H9 (cell line): ENCODE measurements at regions not wholly inside any gene's neighbourhood (a gene's known extent, or its start where the extent isn't known, plus 50 kb on each side); places are given as distances from the start of the nearest gene placed in this dataset.
A peak's percentile ranks its signal among the peaks of the same experiment; 100 is the strongest.

Experiments used
- DNase-seq: peaks from one replicate; pipeline ENCODE4 v3.0.0-alpha.2; 2017
- H2AFZ ChIP-seq: one replicate; pipeline ENCODE4 v1.6.1; 2013; ENCODE audit warnings: mild to moderate bottlenecking, low read length, control low read depth, moderate library complexity
- H2AK5ac ChIP-seq: 2 replicates; pipeline ENCODE4 v1.6.1; 2013; ENCODE audit warnings: low read length, control low read depth, mixed read lengths; ENCODE audit not compliant: insufficient read length
- H2BK120ac ChIP-seq: one replicate; pipeline ENCODE4 v1.6.1; 2013; ENCODE audit warnings: low read depth, mild to moderate bottlenecking, low read length, control low read depth, inconsistent platforms; ENCODE audit not compliant: poor library complexity, severe bottlenecking
- H2BK12ac ChIP-seq: 2 replicates; pipeline ENCODE4 v1.6.1; 2013; ENCODE audit warnings: low read length, control low read depth, mixed read lengths, low read depth; ENCODE audit not compliant: insufficient read length
- H2BK15ac ChIP-seq: 2 replicates; pipeline ENCODE4 v1.6.1; 2013; ENCODE audit warnings: low read depth, low read length, control low read depth
- H2BK20ac ChIP-seq: one replicate; pipeline ENCODE4 v1.6.1; 2013; ENCODE audit warnings: low read depth, mild to moderate bottlenecking, low read length, control low read depth, inconsistent platforms; ENCODE audit not compliant: poor library complexity, severe bottlenecking
- H2BK5ac ChIP-seq: 2 replicates; pipeline ENCODE4 v1.6.1; 2013; ENCODE audit warnings: low read length, control low read depth, mixed read lengths; ENCODE audit not compliant: insufficient read length
- H3K14ac ChIP-seq: 2 replicates; pipeline ENCODE4 v1.6.1; 2013; ENCODE audit warnings: low read length, control low read depth; ENCODE audit not compliant: insufficient read depth
- H3K18ac ChIP-seq: 2 replicates; pipeline ENCODE4 v1.6.1; 2013; ENCODE audit warnings: low read depth, mild to moderate bottlenecking, mixed read lengths, low read length, control low read depth; ENCODE audit not compliant: insufficient read length
- H3K23ac ChIP-seq: 2 replicates; pipeline ENCODE4 v1.6.1; 2013; ENCODE audit warnings: low read length, control low read depth, mixed read lengths, low read depth; ENCODE audit not compliant: insufficient read length
- H3K23me2 ChIP-seq: 2 replicates; pipeline ENCODE4 v1.6.1; 2013; ENCODE audit warnings: low read depth, mild to moderate bottlenecking, mixed read lengths, low read length, control low read depth; ENCODE audit not compliant: insufficient read length, poor library complexity, severe bottlenecking
- H3K27ac ChIP-seq: 2 replicates; pipeline ENCODE4 v1.5.1; 2013; ENCODE audit warnings: low read length, control low read depth, mixed read lengths, low read depth; ENCODE audit not compliant: insufficient read length
- H3K27me3 ChIP-seq: 2 replicates; pipeline ENCODE4 v1.6.1; 2013; ENCODE audit warnings: low read length, control low read depth, inconsistent platforms; ENCODE audit not compliant: insufficient read depth
- H3K4ac ChIP-seq: 2 replicates; pipeline ENCODE4 v1.6.1; 2013; ENCODE audit warnings: low read depth, mild to moderate bottlenecking, control low read depth, inconsistent platforms, low read length, moderate library complexity
- H3K4me1 ChIP-seq: 2 replicates; pipeline ENCODE4 v1.6.1; 2013; ENCODE audit warnings: low read length, control low read depth, inconsistent platforms; ENCODE audit not compliant: insufficient read depth
- H3K4me2 ChIP-seq: 2 replicates; pipeline ENCODE4 v1.6.1; 2013; ENCODE audit warnings: low read length, control low read depth, mixed read lengths; ENCODE audit not compliant: insufficient read length, insufficient read depth
- H3K56ac ChIP-seq: 2 replicates; pipeline ENCODE4 v1.6.1; 2013; ENCODE audit warnings: low read depth, mild to moderate bottlenecking, mixed read lengths, low read length, control low read depth; ENCODE audit not compliant: insufficient read length
- H3K79me1 ChIP-seq: 2 replicates; pipeline ENCODE4 v1.6.1; 2013; ENCODE audit warnings: low read depth, mild to moderate bottlenecking, moderate library complexity, low read length, control low read depth, inconsistent platforms; ENCODE audit not compliant: insufficient read depth, poor library complexity, severe bottlenecking
- H3K79me2 ChIP-seq: 2 replicates; pipeline ENCODE4 v1.6.1; 2013; ENCODE audit warnings: low read length, control low read depth, inconsistent platforms; ENCODE audit not compliant: insufficient read depth
- H3K9ac ChIP-seq: 2 replicates; pipeline ENCODE4 v1.6.1; 2013; ENCODE audit warnings: low read length, control low read depth, mixed read lengths; ENCODE audit not compliant: insufficient read length; ENCODE audit errors: extremely low read depth
- H3K9me3 ChIP-seq: one replicate; pipeline ENCODE4 v1.6.1; 2013; ENCODE audit warnings: low read depth, low read length, inconsistent platforms; ENCODE audit not compliant: control insufficient read depth
- H3T11ph ChIP-seq: one replicate; pipeline ENCODE4 v1.6.1; 2013; ENCODE audit warnings: mild to moderate bottlenecking, low read length, control low read depth, inconsistent platforms
- H4K20me1 ChIP-seq: one replicate; pipeline ENCODE4 v1.6.1; 2013; ENCODE audit not compliant: control insufficient read depth, insufficient read length, insufficient read depth
- H4K5ac ChIP-seq: 2 replicates; pipeline ENCODE4 v1.6.1; 2013; ENCODE audit warnings: low read depth, mild to moderate bottlenecking, mixed read lengths, low read length, control low read depth; ENCODE audit not compliant: insufficient read length
- H4K8ac ChIP-seq: replicated peaks from 2 replicates; pipeline ENCODE4 v1.6.1; 2013; ENCODE audit warnings: low read length, control low read depth, mixed read lengths, low read depth; ENCODE audit not compliant: insufficient read length
- H4K91ac ChIP-seq: 2 replicates; pipeline ENCODE4 v1.6.1; 2013; ENCODE audit warnings: low read depth, mild to moderate bottlenecking, moderate library complexity, mixed read lengths, low read length, control low read depth; ENCODE audit not compliant: insufficient read length
- H3K27ac Mint-ChIP-seq, 3 experiments: 2 replicates in 2 of 3; 3 replicates in 1 of 3; pipeline ENCODE4 v1.8.0; 2020 to 2021; ENCODE audit warnings: mixed read lengths in 3 of 3, mild to moderate bottlenecking in 1 of 3, moderate library complexity in 1 of 3
- H3K27me3 Mint-ChIP-seq: 2 replicates; pipeline ENCODE4 v1.8.0; 2021; ENCODE audit warnings: low read depth, mild to moderate bottlenecking, moderate library complexity, mixed read lengths
- H3K36me3 Mint-ChIP-seq, 3 experiments: 2 replicates in 2 of 3; 3 replicates in 1 of 3; pipeline ENCODE4 v1.8.0; 2020 to 2021; ENCODE audit warnings: low read depth in 3 of 3, mixed read lengths in 3 of 3; ENCODE audit not compliant: insufficient read depth in 1 of 3
- H3K4me1 Mint-ChIP-seq, 2 experiments: 2 replicates each; pipeline ENCODE4 v1.8.0; 2020; ENCODE audit warnings: mixed read lengths in 2 of 2
- H3K4me3 Mint-ChIP-seq, 2 experiments: 2 replicates in 1 of 2; 3 replicates in 1 of 2; pipeline ENCODE4 v1.8.0; 2020 to 2021; ENCODE audit warnings: mild to moderate bottlenecking in 2 of 2, mixed read lengths in 2 of 2, moderate library complexity in 1 of 2
- H3K9me3 Mint-ChIP-seq, 2 experiments: 2 replicates in 1 of 2; 3 replicates in 1 of 2; pipeline ENCODE4 v1.8.0; 2020; ENCODE audit warnings: mild to moderate bottlenecking in 2 of 2, mixed read lengths in 2 of 2, moderate library complexity in 1 of 2
- CTCF ChIP-seq: fragments of 200-600 bp; sonication (generic); conservative IDR thresholded peaks from 3 replicates; pipeline ENCODE4 v1.8.0; 2021; ENCODE audit warnings: antibody characterized with exemption, mild to moderate bottlenecking
- WGBS: extraction: QIAGEN DNeasy Blood & Tissue Kit; methylation state at CpG from one replicate; pipeline ENCODE4 v1.1.7; 2013; ENCODE audit warnings: missing lambda C conversion rate, low lambda C conversion rate, mixed read lengths; ENCODE audit not compliant: insufficient read length; ENCODE audit errors: extremely low coverage; 5-methylcytosine and 5-hydroxymethylcytosine counted together

DNA sequence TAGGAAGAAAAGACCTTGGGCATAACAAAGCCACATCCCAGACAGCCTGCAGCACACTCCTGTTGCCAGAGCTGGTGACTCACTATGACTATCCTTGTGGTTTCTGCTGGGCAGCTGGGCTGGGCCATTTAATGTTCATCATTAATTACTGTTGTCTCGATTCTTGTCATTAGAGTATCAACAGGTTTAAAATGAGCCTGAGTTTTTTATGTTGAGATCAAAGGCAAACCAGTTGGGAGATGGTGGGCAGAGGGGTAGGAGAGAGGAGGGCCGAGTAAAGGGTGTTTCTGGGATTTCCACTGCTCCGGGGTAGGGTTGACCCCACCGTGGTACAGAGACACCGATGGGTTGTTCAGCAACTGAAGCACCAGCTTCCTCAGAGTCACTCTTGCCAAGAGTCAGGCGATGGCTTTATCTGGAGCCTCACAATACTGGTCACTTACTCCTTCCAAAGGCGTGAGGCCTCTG is 128.7 kb upstream of the LYZL1 start:
- Mint-ChIP-seq H3K4me3 (no peak overlapping the region), H3K4me1 (peaks cover 33 to 40% of the 10 kb centered on the region in 2 experiments), H3K27ac (peak overlapping the region; percentile 97 to 98 (median 98)), H3K27me3 (no peaks in the 10 kb centered on the region), H3K36me3 (peaks cover 8 to 23% (median 14%) of the 10 kb centered on the region in 3 experiments), H3K9me3 (peaks cover 12 to 21% of the 10 kb centered on the region in 2 experiments)
- Histone ChIP-seq H2AFZ (no peak overlapping the region), H3K9ac (no peak overlapping the region), H3K18ac (peak overlapping the region; percentile 77), H3K9me3 (peaks cover 7% of the 10 kb centered on the region), H3K56ac (no peak overlapping the region), H3K79me2 (no peaks in the 10 kb centered on the region), H3K14ac (peak overlapping the region; percentile 4; the same call in 1 of the 2 replicates), H3K79me1 (no peaks in the 10 kb centered on the region), H2BK20ac (no peak overlapping the region), H2BK15ac (no peak overlapping the region), H3K27ac (peak overlapping the region; percentile 83), H4K20me1 (no peaks in the 10 kb centered on the region), H2BK12ac (peak overlapping the region; percentile 77), H3K4me1 (peaks cover 10% of the 10 kb centered on the region; the same call in 1 of the 2 replicates), H4K91ac (peak overlapping the region; percentile 59), H4K8ac (no peak overlapping the region), H4K5ac (peak overlapping the region; percentile 11), H3K23me2 (no peaks in the 10 kb centered on the region), H3T11ph (no peak overlapping the region), H2AK5ac (peak overlapping the region; percentile 4), H3K4me2 (no peak overlapping the region), H3K4ac (peak overlapping the region; percentile 24; the same call in 1 of the 2 replicates), H3K23ac (no peak overlapping the region), H3K27me3 (no peaks in the 10 kb centered on the region), H2BK120ac (peak overlapping the region; percentile 3), H2BK5ac (peak overlapping the region; percentile 15)
- WGBS, result no CpG with 5 or more reads among the region's 7 CpGs
- no peak for TF ChIP-seq CTCF
- DNase-seq, result peak; percentile 67
